GM18517 (cell line): ENCODE measurements at regions not wholly inside any gene's neighbourhood (a gene's known extent, or its start where the extent isn't known, plus 50 kb on each side); places are given as distances from the start of the nearest gene placed in this dataset.

Experiments used
- ATAC-seq: cut with Tn5 transposase; IDR thresholded peaks from one replicate; pipeline ENCODE4 v1.9.1; 2021; ENCODE audit warnings: mild to moderate bottlenecking, moderate library complexity; ENCODE audit not compliant: unreplicated experiment

GRCh38 chr7:35581605-35582210 lies 113.2 kb downstream of the HERPUD2 start:
- ATAC-seq, result no peak

- ATAC-seq, result no peak
These were observed 118.8 kb downstream of the HERPUD2 start for GRCh38 chr7:35576031-35576573.

- no peak for ATAC-seq
These were observed 123.2 kb downstream of the HERPUD2 start for GRCh38 chr7:35571611-35572240.

GRCh38 chr7:35570937-35571336 lies 124.0 kb downstream of the HERPUD2 start:
- ATAC-seq, result no peak

GRCh38 chr7:35565927-35566326 lies 129.0 kb downstream of the HERPUD2 start:
- no peak for ATAC-seq

GRCh38 chr7:35558841-35559240 lies 136.1 kb downstream of the HERPUD2 start:
- no peak for ATAC-seq

- no peak for ATAC-seq
These were observed 138.1 kb downstream of the HERPUD2 start for GRCh38 chr7:35556515-35557471.

GRCh38 chr7:35555934-35556333 lies 139.0 kb downstream of the HERPUD2 start:
- ATAC-seq, result no peak

- no peak for ATAC-seq
These were observed 139.5 kb downstream of the HERPUD2 start for GRCh38 chr7:35555386-35555785.

GRCh38 chr7:35553519-35553918 lies 141.4 kb downstream of the HERPUD2 start:
- ATAC-seq, result no peak

- ATAC-seq, result no peak
These were observed 142.2 kb downstream of the HERPUD2 start for GRCh38 chr7:35552691-35553090.

GRCh38 chr7:35551321-35552081 lies 143.4 kb downstream of the HERPUD2 start:
- no peak for ATAC-seq

- ATAC-seq, result no peak
These were observed 144.1 kb downstream of the HERPUD2 start for GRCh38 chr7:35550831-35551230.

- ATAC-seq, result no peak
These were observed 145.2 kb downstream of the HERPUD2 start for GRCh38 chr7:35549781-35550180.

- no peak for ATAC-seq
These were observed 146.6 kb downstream of the HERPUD2 start for GRCh38 chr7:35548291-35548690.

GRCh38 chr7:35546691-35547429 lies 148.1 kb downstream of the HERPUD2 start:
- no peak for ATAC-seq

- no peak for ATAC-seq
These were observed 149.1 kb downstream of the HERPUD2 start for GRCh38 chr7:35545831-35546230.

- no peak for ATAC-seq
These were observed 150.8 kb downstream of the HERPUD2 start for GRCh38 chr7:35544028-35544742.
